Gastroesophageal sphincter (tissue), 4 donors: ENCODE measurements at regions not wholly inside any gene's neighbourhood (a gene's known extent, or its start where the extent isn't known, plus 50 kb on each side); places are given as distances from the start of the nearest gene placed in this dataset.

ENCODE experiments used
- ATAC-seq: fragments of 150-250 bp; one replicate; pipeline ENCODE4 v1.9.1; 2016; ENCODE audit warnings: mild to moderate bottlenecking, moderate library complexity
- H3K27ac ChIP-seq, 4 donors: fragments of 200-600 bp; sonication (generic) in 3 of 4; 1 replicate in 3 of 4; 2 replicates in 1 of 4; pipeline ENCODE4 v1.5.1; 2016 to 2019
- H3K27me3 ChIP-seq: fragments of 200-600 bp; sonication (generic); one replicate; pipeline ENCODE4 v1.5.1; 2019
- H3K36me3 ChIP-seq, 2 donors: fragments of 200-600 bp; sonication (generic); one replicate each; pipeline ENCODE4 v1.5.1; 2019; ENCODE audit warnings: control low read depth in 1 of 2
- H3K4me1 ChIP-seq, 3 donors: fragments of 200-600 bp; sonication (generic); 1 replicate in 2 of 3; 2 replicates in 1 of 3; pipeline ENCODE4 v1.5.1; 2016 to 2019; ENCODE audit warnings: control low read depth in 2 of 3
- H3K4me3 ChIP-seq, 2 donors: fragments of 200-600 bp; sonication (generic); one replicate each; pipeline ENCODE4 v1.5.1; 2019; ENCODE audit warnings: mild to moderate bottlenecking in 1 of 2, moderate library complexity in 1 of 2
- H3K9me3 ChIP-seq, 3 donors: fragments of 200-600 bp; sonication (generic); one replicate each; pipeline ENCODE4 v1.5.1; 2017 to 2019; ENCODE audit warnings: control low read depth in 2 of 3
- CTCF ChIP-seq, 4 experiments: fragments of 200-600 bp in 2 of 4; fragments of 450-650 bp in 2 of 4; sonication (generic) in 1 of 4; IDR thresholded peaks; one replicate each; pipeline ENCODE4 v1.5.1; 2017 to 2019; ENCODE audit warnings: antibody characterized with exemption in 4 of 4, mild to moderate bottlenecking in 2 of 4, moderate library complexity in 2 of 4
- EP300 ChIP-seq: sonication (generic); formaldehyde crosslinking; IDR thresholded peaks from one replicate; pipeline ENCODE4 v1.6.1; 2017; ENCODE audit warnings: antibody characterized with exemption, mild to moderate bottlenecking
- POLR2A ChIP-seq, 2 donors: fragments of 450-650 bp; IDR thresholded peaks; one replicate each; pipeline ENCODE4 v1.6.1; 2017; ENCODE audit warnings: antibody characterized with exemption in 2 of 2, mild to moderate bottlenecking in 2 of 2, moderate library complexity in 1 of 2
- POLR2AphosphoS5 ChIP-seq: sonication (generic); formaldehyde crosslinking; IDR thresholded peaks from one replicate; pipeline ENCODE4 v1.6.1; 2017; ENCODE audit warnings: antibody characterized with exemption
- WGBS, 2 donors: methylation state at CpG; one replicate each; pipeline ENCODE4 v1.1.5; 2018; ENCODE audit warnings: low coverage in 1 of 2; 5-methylcytosine and 5-hydroxymethylcytosine counted together

- no peaks in the 10 kb centered on the region for H3K9me3 ChIP-seq
- no peaks in the 10 kb centered on the region for H3K4me1 ChIP-seq
- TF ChIP-seq CTCF (IDR thresholded peaks at IDR 0.05), result no peak
- no peak for TF ChIP-seq POLR2AphosphoS5
- TF ChIP-seq POLR2A (IDR thresholded peaks at IDR 0.05), result no peak
- no peak for TF ChIP-seq EP300
- 55 to 63% methylated on average over 2 of the region's 2 CpGs for WGBS, 2 donors
- ATAC-seq, result no peak
- H3K36me3 ChIP-seq, result no peaks in the 10 kb centered on the region
- no peaks in the 10 kb centered on the region for H3K27me3 ChIP-seq
- H3K27ac ChIP-seq, result no peak overlapping the region
- no peak overlapping the region for H3K4me3 ChIP-seq
Measured at GRCh38 chr11:104260456-104260855, 96.5 kb upstream of the PDGFD start.

GRCh38 chr11:104259121-104259610, 95.2 kb upstream of the PDGFD start:
- 57 to 79% methylated on average over 4 of the region's 4 CpGs for WGBS, 2 donors
- Histone ChIP-seq H3K4me1 (no peaks in the 10 kb centered on the region), H3K36me3 (no peaks in the 10 kb centered on the region), H3K9me3 (no peaks in the 10 kb centered on the region), H3K4me3 (no peak overlapping the region), H3K27ac (no peak overlapping the region), H3K27me3 (no peaks in the 10 kb centered on the region)
- no peak for ATAC-seq
- no peak for TF ChIP-seq EP300
- TF ChIP-seq POLR2A (IDR thresholded peaks at IDR 0.05), result no peak
- TF ChIP-seq CTCF (IDR thresholded peaks at IDR 0.05), result no peak
- no peak for TF ChIP-seq POLR2AphosphoS5

- H3K9me3 ChIP-seq, result no peaks in the 10 kb centered on the region
- H3K36me3 ChIP-seq, result no peaks in the 10 kb centered on the region
- H3K27ac ChIP-seq, result no peak overlapping the region
- H3K4me1 ChIP-seq, result no peaks in the 10 kb centered on the region
- 75 to 79% methylated on average over 2 of the region's 2 CpGs for WGBS, 2 donors
- H3K4me3 ChIP-seq, result no peak overlapping the region
- ATAC-seq, result no peak
- TF ChIP-seq POLR2AphosphoS5 (no peak), EP300 (no peak), CTCF (IDR thresholded peaks at IDR 0.05) (no peak), POLR2A (IDR thresholded peaks at IDR 0.05) (no peak)
- no peaks in the 10 kb centered on the region for H3K27me3 ChIP-seq
Measured at GRCh38 chr11:104256525-104256924, 92.6 kb upstream of the PDGFD start.

- Histone ChIP-seq H3K4me3 (no peak overlapping the region), H3K27ac (no peak overlapping the region), H3K36me3 (no peaks in the 10 kb centered on the region), H3K27me3 (no peaks in the 10 kb centered on the region), H3K9me3 (no peaks in the 10 kb centered on the region), H3K4me1 (no peaks in the 10 kb centered on the region)
- TF ChIP-seq EP300, result no peak
- no peak for TF ChIP-seq POLR2AphosphoS5
- no peak for TF ChIP-seq POLR2A (IDR thresholded peaks at IDR 0.05)
- ATAC-seq, result no peak
- WGBS, 2 donors, result 56% methylated on average over 6 of the region's 8 CpGs; no CpG with 5 or more reads in 1 of the 2 donors
Measured at GRCh38 chr11:104254347-104254746, 90.4 kb upstream of the PDGFD start.

GRCh38 chr11:104246590-104246989, 82.6 kb upstream of the PDGFD start:
- H3K27ac ChIP-seq, result no peak overlapping the region
- no peak overlapping the region for H3K4me3 ChIP-seq
- H3K4me1 ChIP-seq, result no peaks in the 10 kb centered on the region
- TF ChIP-seq EP300 (no peak), POLR2A (IDR thresholded peaks at IDR 0.05) (no peak), CTCF (IDR thresholded peaks at IDR 0.05) (no peak), POLR2AphosphoS5 (no peak)
- no peak for ATAC-seq
- H3K36me3 ChIP-seq, result no peaks in the 10 kb centered on the region
- H3K9me3 ChIP-seq, result no peaks in the 10 kb centered on the region
- H3K27me3 ChIP-seq, result no peaks in the 10 kb centered on the region
- WGBS, 2 donors, result 74 to 84% methylated on average over 3 of the region's 3 CpGs
